ENCODE measurements at regions not wholly inside any gene's neighbourhood (a gene's known extent, or its start where the extent isn't known, plus 50 kb on each side); places are given as distances from the start of the nearest gene placed in this dataset.
"Not testable (repeated sequence)": the region's sequence is repeated elsewhere in the genome, so short reads cannot be mapped to it uniquely, and the experiment has no call there.

DNA sequence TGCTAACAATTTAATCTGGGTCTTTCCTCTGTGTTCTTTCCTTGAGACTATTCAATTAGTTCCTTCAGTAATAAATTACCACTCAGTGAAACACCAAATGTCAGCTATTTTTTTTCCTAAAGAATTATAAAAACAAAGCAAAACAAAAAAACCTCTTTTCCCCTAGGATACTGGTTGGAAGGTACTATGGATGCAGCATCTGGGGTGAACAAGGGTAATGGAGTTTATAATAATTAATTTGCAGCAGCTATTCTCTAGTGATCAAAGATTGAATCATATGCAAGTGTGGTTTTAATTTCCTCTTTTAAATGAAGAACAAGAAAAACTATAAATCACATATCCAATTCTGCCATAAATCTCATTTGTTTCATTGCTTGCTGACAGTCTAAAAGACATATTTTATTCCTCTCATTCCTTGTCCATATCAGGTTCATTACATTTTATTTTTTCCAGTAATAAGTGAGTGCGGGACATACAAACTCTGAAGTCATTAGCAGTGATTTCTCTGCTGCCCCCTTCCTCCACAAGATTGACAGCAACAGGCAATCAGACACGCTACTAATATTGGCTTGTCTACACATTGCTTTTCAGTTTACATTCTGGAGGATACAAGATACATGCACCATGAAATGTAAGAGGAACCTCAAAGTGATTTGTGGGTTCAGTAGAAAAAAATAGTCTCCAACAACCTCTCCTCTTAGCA lies 1093.4 kb upstream of the SLIT2 start:
- DNase-seq (ENCODE audit: low read depth) = no peak

DNA sequence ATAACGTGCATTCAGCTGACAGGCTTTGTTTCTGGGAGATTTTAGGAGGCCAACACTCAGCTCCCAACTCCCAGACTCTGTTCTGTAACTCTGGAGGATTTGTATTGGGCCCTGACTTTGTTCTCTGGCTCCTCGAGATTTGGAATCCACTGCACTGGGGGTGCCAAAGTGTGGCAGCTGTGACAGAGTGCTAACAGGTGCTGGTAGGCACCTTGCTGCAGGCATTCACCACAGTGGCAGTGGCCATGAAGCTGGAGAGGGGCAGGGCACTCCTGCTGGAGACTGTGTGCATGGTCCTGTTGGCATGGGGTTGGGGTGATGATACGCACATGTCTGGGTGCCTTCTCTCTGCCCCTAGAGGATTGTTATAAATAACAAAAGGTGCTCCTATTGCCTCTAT lies 1094.9 kb upstream of the SLIT2 start:
- no peak for DNase-seq (ENCODE audit: low read depth)

GRCh38 chr4:19155568-19155967 lies 1096.1 kb upstream of the SLIT2 start:
- no peak for DNase-seq (ENCODE audit: low read depth)

DNA sequence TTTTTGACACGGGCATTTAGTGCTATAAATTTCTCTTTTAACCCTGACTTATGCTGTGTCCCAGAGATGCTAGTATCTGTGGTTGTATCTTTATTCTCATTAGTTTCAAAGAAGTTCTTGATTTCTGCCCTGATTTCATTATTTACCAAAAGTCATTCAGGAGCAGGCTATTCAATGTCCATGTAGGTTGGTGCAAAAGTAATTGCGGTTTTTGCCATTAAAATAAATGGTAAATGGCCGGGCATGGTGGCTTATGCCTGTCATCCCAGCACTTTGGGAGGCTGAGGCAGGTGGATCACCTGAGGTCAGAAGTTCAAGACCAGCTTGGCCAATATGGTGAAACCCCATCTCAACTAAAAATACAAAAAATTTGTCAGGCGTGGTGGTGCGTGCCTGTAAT lies 1097.4 kb upstream of the SLIT2 start:
- not testable (repeated sequence) for DNase-seq (ENCODE audit: low read depth)

GRCh38 chr4:19152264-19152663 lies 1099.4 kb upstream of the SLIT2 start:
- DNase-seq (ENCODE audit: low read depth) = no peak

DNA sequence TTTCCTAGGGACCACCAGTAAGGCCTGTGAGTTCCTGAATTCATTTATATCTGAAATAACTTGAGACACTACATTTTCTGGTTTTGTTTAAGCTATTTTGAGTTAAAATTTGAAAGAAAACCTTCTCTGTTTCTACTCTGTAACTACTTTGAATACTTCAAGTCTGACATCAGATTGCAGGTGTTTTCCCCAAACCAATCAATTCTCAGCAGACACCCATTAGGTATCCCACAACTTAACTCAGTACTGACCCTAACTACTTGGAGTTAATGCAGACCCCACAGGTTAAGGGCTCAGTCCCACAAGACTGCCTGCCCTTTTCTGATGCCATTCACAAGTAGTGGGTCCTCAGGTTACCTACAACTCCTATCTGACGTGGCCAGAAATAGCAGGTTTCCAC lies 1100.0 kb upstream of the SLIT2 start:
- DNase-seq (ENCODE audit: low read depth) = no peak

GRCh38 chr4:19146038-19146437 lies 1105.7 kb upstream of the SLIT2 start:
- no peak for DNase-seq (ENCODE audit: low read depth)

GRCh38 chr4:19135895-19136633 lies 1114.5 kb upstream of the LCORL start:
- peak; percentile 9 for DNase-seq (ENCODE audit: low read depth)

- DNase-seq (ENCODE audit: low read depth) = no peak
Measured at GRCh38 chr4:19134685-19135084, 1113.1 kb upstream of the LCORL start.

DNA sequence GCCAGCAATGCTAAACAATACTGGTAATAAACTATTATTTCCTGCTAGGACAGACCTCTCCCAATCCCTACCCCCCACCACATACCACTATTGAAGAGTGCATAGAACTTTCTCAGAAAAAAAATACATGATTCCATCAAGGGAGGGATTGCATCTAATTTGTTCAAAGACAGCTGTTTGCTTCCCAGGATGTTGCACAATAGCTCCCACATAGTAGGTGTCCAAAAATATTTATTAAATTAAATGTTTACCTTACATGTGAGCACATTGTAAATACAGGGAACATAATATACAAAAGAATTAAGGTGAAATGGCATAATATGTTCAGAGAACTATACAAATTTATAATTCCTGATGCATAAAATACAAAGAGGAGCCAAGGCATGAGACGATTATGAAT lies 1111.8 kb upstream of the LCORL start:
- no peak for DNase-seq (ENCODE audit: low read depth)

DNA sequence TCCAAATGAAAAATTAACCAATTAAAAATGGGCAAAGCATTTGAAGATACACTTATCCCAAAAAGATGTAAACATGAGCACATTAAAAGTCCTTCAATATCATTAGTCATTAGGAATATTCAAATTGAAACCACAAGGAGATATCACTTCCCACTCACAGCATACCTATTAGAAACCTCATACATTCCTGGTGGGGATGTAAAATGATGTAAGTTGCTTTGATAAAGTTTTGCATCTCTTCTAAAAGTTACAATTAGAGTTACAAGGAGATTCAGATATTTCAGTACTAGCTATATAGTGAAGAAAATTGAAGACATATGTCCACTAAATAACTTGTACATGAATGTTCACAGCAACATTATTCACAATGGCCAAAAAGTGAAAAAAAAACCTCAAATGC lies 1109.3 kb upstream of the LCORL start:
- peak; percentile 57 for DNase-seq (ENCODE audit: low read depth)

DNA sequence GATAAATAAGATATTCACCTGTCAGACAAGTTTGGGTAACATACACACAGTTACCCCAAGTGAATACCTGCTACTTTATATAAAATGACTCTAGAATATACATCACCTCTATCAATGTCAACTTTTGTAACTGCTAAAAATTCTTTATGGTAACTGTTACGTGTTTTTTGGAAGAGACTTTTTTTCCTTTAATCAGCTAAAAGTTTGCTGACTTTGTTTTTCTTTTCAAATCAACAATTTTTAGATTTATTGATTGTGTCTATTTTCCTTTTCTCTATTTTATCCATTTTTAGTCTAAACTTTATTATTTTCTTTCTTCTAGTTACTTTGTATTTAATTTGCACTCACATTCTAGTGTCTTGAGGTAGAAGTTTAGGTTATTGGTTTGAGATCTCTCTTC lies 1106.6 kb upstream of the LCORL start:
- DNase-seq (ENCODE audit: low read depth) = no peak

DNA sequence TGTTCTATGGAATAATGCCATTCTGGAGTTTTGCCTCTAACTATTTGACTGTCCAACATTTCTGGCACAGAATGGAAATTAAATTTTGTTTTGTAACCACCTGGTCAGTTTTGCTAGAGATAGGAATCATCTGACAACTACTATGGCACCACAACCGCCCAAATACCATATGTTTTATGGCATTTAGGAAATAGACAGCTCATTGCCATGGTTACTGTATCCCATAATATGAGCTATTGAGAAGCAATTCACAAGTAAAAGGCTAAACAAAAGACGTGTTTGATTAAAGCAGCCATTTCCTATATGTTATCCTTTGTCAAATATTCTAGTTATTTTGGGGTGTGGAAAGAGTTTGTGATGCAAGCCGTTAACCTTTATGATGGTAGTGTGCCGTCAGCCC lies 1105.3 kb upstream of the LCORL start:
- DNase-seq (ENCODE audit: low read depth) = no peak

DNA sequence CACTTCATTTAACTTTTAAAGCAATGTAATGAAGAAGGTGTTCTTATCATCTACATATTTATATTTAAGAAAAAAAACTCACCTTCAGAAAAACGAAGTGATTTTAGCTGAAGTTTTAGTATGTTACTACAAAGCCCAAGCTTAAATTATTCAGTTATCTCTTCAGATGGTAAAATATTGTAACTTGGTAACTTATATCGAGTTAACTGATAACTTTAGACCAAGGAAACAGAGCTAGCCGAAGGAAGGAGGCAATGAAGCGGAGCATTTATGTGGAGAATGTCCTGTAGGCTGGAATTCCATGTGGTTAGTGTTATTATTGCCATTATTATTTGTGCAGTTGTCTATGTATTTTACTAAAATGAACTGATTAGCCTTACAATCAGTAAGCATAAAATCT lies 1102.1 kb upstream of the LCORL start:
- DNase-seq (ENCODE audit: low read depth) = peak; percentile 78

DNA sequence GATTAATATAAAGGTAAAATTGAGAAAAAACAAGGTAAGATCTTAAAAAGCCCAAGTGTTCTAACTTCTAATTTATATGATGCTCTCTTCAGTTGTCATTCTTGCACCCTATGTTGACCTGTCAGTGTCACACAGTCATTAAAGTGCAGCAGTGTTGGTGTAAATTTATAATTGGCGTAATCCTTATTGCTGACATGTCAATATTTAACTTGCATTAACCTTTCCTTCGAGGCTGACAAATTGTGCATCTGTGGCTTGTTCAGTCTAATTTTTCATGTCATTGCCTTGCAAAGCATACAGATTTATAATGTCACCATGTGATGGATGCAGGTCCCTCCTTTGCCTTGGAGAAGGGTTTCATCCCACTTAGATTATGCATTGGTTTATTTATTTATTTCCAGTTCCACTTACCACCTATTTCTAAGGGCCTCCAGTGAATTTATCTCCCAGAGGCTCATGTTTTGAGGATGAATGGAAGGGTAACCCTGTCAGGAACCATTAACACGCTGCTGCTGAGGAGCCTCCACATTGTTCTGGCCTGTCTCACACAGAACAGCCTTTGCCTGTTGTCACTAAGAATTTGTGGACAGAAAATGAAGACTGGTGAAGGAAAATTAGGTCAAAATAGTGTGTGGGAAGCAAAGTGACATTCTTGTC lies 1098.5 kb upstream of the LCORL start:
- no peak for DNase-seq (ENCODE audit: low read depth)

- DNase-seq (ENCODE audit: low read depth) = no peak
Measured at GRCh38 chr4:19117022-19117421, 1095.5 kb upstream of the LCORL start.

DNA sequence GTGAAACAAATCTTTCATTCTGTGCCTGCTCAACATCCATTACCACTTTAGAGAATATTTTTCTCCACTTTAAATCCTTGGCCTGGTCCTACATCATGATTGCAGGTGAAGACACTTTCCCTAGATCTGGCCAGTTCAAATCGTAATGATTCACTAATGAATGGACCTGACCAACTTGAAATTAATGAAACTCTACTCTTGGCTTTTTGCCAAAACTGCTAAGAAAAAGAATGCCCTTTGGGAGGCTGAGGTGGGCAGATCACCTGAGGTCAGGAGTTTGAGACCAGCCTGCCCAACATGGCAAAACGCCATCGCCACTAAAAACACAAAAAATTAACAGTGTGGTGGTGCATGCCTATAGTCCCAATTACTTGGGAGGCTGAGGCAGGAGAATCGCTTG lies 1082.6 kb upstream of the LCORL start:
- DNase-seq (ENCODE audit: low read depth) = no peak

- DNase-seq (ENCODE audit: low read depth) = no peak
Measured at GRCh38 chr4:19095491-19096046, 1074.0 kb upstream of the LCORL start.

- DNase-seq (ENCODE audit: low read depth) = no peak
Measured at GRCh38 chr4:19093951-19094350, 1072.4 kb upstream of the LCORL start.

DNA sequence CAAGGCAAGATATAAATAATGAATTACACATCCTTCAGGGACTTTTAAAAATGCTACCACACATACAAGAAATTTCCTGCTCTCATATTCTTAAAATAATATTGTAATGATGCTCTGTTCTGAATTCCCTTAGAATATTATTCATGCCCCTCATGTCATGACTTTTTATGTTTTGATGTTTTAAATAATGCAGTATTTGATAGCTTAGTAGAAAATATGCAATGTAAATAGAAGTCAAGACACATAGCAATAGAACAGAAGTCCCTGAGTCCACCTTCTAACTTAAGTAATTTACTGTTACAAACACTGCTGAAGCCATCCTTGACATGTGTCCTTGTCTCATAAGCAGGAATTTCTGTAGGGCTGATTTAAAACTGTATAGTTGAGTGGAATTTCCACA lies 1071.2 kb upstream of the LCORL start:
- no peak for DNase-seq (ENCODE audit: low read depth)

- DNase-seq (ENCODE audit: low read depth) = peak; percentile 40
Measured at GRCh38 chr4:19074036-19074435, 1052.5 kb upstream of the LCORL start.

- no peak for DNase-seq (ENCODE audit: low read depth)
Measured at GRCh38 chr4:19063662-19064061, 1042.1 kb upstream of the LCORL start.

GRCh38 chr4:19054916-19055315 lies 1033.4 kb upstream of the LCORL start:
- no peak for DNase-seq (ENCODE audit: low read depth)
